ENCODE measurements at regions not wholly inside any gene's neighbourhood (a gene's known extent, or its start where the extent isn't known, plus 50 kb on each side); places are given as distances from the start of the nearest gene placed in this dataset.
"Not testable (repeated sequence)": the region's sequence is repeated elsewhere in the genome, so short reads cannot be mapped to it uniquely, and the experiment has no call there.

GRCh38 chr20:26373066-26373465, 676.4 kb upstream of the ZNF337 start:
- DNase-seq, result not testable (repeated sequence)

- no peak for DNase-seq
Observed at GRCh38 chr20:26354511-26354910, 657.9 kb upstream of the ZNF337 start.

- DNase-seq, result no peak
Observed at GRCh38 chr20:26347396-26347795, 650.7 kb upstream of the ZNF337 start.

- DNase-seq, result not testable (repeated sequence)
Observed at GRCh38 chr20:26340460-26341065, 643.9 kb upstream of the ZNF337 start.

- DNase-seq, result no peak
Observed at GRCh38 chr20:26324177-26324576, 627.5 kb upstream of the ZNF337 start.

- no peak for DNase-seq
Observed at GRCh38 chr20:26315054-26315453, 618.4 kb upstream of the ZNF337 start.

GRCh38 chr20:26309720-26310119, 613.1 kb upstream of the ZNF337 start:
- DNase-seq, result not testable (repeated sequence)

GRCh38 chr20:26308961-26309360, 612.3 kb upstream of the ZNF337 start:
- no peak for DNase-seq

GRCh38 chr20:26295006-26295405, 598.4 kb upstream of the ZNF337 start:
- DNase-seq, result no peak

GRCh38 chr20:26288379-26289061, 591.9 kb upstream of the ZNF337 start:
- not testable (repeated sequence) for DNase-seq

GRCh38 chr20:26279238-26279637, 582.6 kb upstream of the ZNF337 start:
- no peak for DNase-seq

GRCh38 chr20:26277339-26277738, 580.7 kb upstream of the ZNF337 start:
- no peak for DNase-seq

GRCh38 chr20:26276554-26277210, 580.0 kb upstream of the ZNF337 start:
- DNase-seq, result no peak

GRCh38 chr20:26268762-26269161, 572.1 kb upstream of the ZNF337 start:
- not testable (repeated sequence) for DNase-seq

- DNase-seq, result not testable (repeated sequence)
Observed at GRCh38 chr20:26260925-26261324, 564.3 kb upstream of the ZNF337 start.

GRCh38 chr20:26252311-26252975, 555.8 kb upstream of the ZNF337 start:
- not testable (repeated sequence) for DNase-seq

- not testable (repeated sequence) for DNase-seq
Observed at GRCh38 chr20:26251376-26251775, 554.7 kb upstream of the ZNF337 start.

GRCh38 chr20:26250249-26251114, 553.8 kb upstream of the ZNF337 start:
- DNase-seq, result not testable (repeated sequence)

GRCh38 chr20:26243731-26244130, 547.1 kb upstream of the ZNF337 start:
- no peak for DNase-seq

GRCh38 chr20:26220609-26221008, 524.0 kb upstream of the ZNF337 start:
- not testable (repeated sequence) for DNase-seq

GRCh38 chr20:26219546-26219945, 522.9 kb upstream of the ZNF337 start:
- DNase-seq, result not testable (repeated sequence)

- DNase-seq, result no peak
Observed at GRCh38 chr20:26218301-26218700, 521.6 kb upstream of the ZNF337 start.

GRCh38 chr20:26216025-26216424, 519.4 kb upstream of the ZNF337 start:
- DNase-seq, result no peak
